HCT116 (cell line): ENCODE measurements at regions not wholly inside any gene's neighbourhood (a gene's known extent, or its start where the extent isn't known, plus 50 kb on each side); places are given as distances from the start of the nearest gene placed in this dataset.

Source experiments
- ATAC-seq: fragments of 200-7000 bp; cut with Tn5 transposase; 2 replicates; pipeline ENCODE4 v1.9.1; 2020; ENCODE audit warnings: mild to moderate bottlenecking, moderate library complexity
- BruUV-seq: library from RNA; stranded (reverse); fragments of 400-500 nt; replicated peaks from 2 replicates; lab custom pipeline; 2021; lab: Mats Ljungman, UMichigan
- CTCF ChIA-PET: fragments of 300-600 bp; sonication (Branson Sonifier 250); formaldehyde crosslinking; loops from one replicate; lab custom pipeline; 2021; ENCODE audit warnings: antibody characterized with exemption; lab: Charles Lee
- POLR2A ChIA-PET: fragments of 300-600, 350-600 bp; sonication (Branson Sonifier 250); formaldehyde crosslinking; loops from one replicate; lab custom pipeline; 2021; ENCODE audit warnings: antibody characterized with exemption; lab: Charles Lee
- RAD21 ChIA-PET, 2 experiments: fragments of 300-600 bp; sonication (Branson Sonifier 250); formaldehyde crosslinking; loops; one replicate each; lab custom pipeline; 2023; ENCODE audit warnings: low total read pairs in 2 of 2; ENCODE audit not compliant: uncharacterized antibody in 2 of 2, unreplicated experiment in 2 of 2, low non-redundant PET in 1 of 2; lab: Charles Lee
- DNase-seq: peaks from one replicate; pipeline ENCODE4 v3.0.0-alpha.2; 2010; ENCODE audit warnings: low read depth, low spot score
- H2AFZ ChIP-seq: fragments of 200-600 bp; shearing (Covaris generic), sonication (generic); 2 replicates; pipeline ENCODE4 v1.6.1; 2017; ENCODE audit warnings: low read depth, mixed run types, mixed read lengths, antibody characterized with exemption, low read length; ENCODE audit not compliant: poor library complexity, severe bottlenecking
- H3K27ac ChIP-seq: 2 replicates; pipeline ENCODE4 v1.5.1; 2012; ENCODE audit warnings: low read depth, low read length
- H3K27me3 ChIP-seq: fragments of 200-600 bp; sonication (generic); 2 replicates; pipeline ENCODE4 v1.6.1; 2016; ENCODE audit warnings: mixed run types, low read length, mixed read lengths; ENCODE audit not compliant: insufficient read depth
- H3K36me3 ChIP-seq, 2 experiments: fragments of 200-500 bp in 1 of 2; fragments of 200-600 bp in 1 of 2; sonication (Bioruptor generic) in 1 of 2; sonication (generic) in 1 of 2; 2 replicates each; pipeline versions ENCODE4 v1.5.1 to v1.6.1; 2014 to 2016; ENCODE audit warnings: low read length in 2 of 2, inconsistent platforms in 1 of 2, mixed read lengths in 1 of 2, mixed run types in 1 of 2; ENCODE audit not compliant: insufficient read depth in 2 of 2, control insufficient read depth in 1 of 2
- H3K4me1 ChIP-seq, 2 experiments: fragments of 200-600 bp in 1 of 2; sonication (generic) in 1 of 2; 2 replicates each; pipeline versions ENCODE4 v1.5.1 to v1.6.1; 2012 to 2017; ENCODE audit warnings: low read length in 2 of 2, inconsistent platforms in 1 of 2, mild to moderate bottlenecking in 1 of 2, mixed read lengths in 1 of 2, mixed run types in 1 of 2, moderate library complexity in 1 of 2; ENCODE audit not compliant: insufficient read depth in 2 of 2, control insufficient read depth in 1 of 2
- H3K4me2 ChIP-seq: fragments of 200-600 bp; sonication (generic); 2 replicates; pipeline ENCODE4 v1.6.1; 2017; ENCODE audit warnings: mixed run types, low read length, mixed read lengths
- H3K4me3 ChIP-seq, 2 experiments: fragments of 200-600 bp in 1 of 2; sonication (generic) in 1 of 2; replicated peaks in 1 of 2; 2 replicates each; pipeline ENCODE4 v1.5.1; 2011 to 2016; ENCODE audit warnings: low read length in 2 of 2, control low read depth in 1 of 2, low read depth in 1 of 2, mild to moderate bottlenecking in 1 of 2, mixed read lengths in 1 of 2, mixed run types in 1 of 2
- H3K79me2 ChIP-seq: fragments of 200-600 bp; sonication (generic); 2 replicates; pipeline ENCODE4 v1.6.1; 2017; ENCODE audit warnings: mild to moderate bottlenecking, mixed run types, low read length, moderate library complexity, mixed read lengths; ENCODE audit not compliant: insufficient read depth
- H3K9ac ChIP-seq: fragments of 200-600 bp; sonication (generic); 2 replicates; pipeline ENCODE4 v1.6.1; 2016; ENCODE audit warnings: low read length, mixed read lengths
- H3K9me2 ChIP-seq: fragments of 200-600 bp; sonication (generic), shearing (Covaris generic); 2 replicates; pipeline ENCODE4 v1.6.1; 2017; ENCODE audit warnings: mixed run types, mild to moderate bottlenecking, moderate library complexity; ENCODE audit not compliant: insufficient read depth
- H3K9me3 ChIP-seq, 2 experiments: fragments of 200-500 bp in 1 of 2; fragments of 200-600 bp in 1 of 2; sonication (Bioruptor generic) in 1 of 2; sonication (generic) in 1 of 2; 2 replicates each; pipeline ENCODE4 v1.6.1; 2014 to 2017; ENCODE audit warnings: low read length in 2 of 2, mixed read lengths in 2 of 2, inconsistent platforms in 1 of 2, low read depth in 1 of 2, mild to moderate bottlenecking in 1 of 2, mixed run types in 1 of 2, moderate library complexity in 1 of 2; ENCODE audit not compliant: control insufficient read depth in 1 of 2, insufficient read depth in 1 of 2
- H4K20me1 ChIP-seq: fragments of 200-600 bp; sonication (generic), shearing (Covaris generic); 2 replicates; pipeline ENCODE4 v1.6.1; 2017; ENCODE audit warnings: mixed run types, mild to moderate bottlenecking, moderate library complexity; ENCODE audit not compliant: insufficient read depth
- ATF3 ChIP-seq: IDR thresholded peaks from 2 replicates; pipeline ENCODE4 v1.6.1; 2012
- CBX3 ChIP-seq: IDR thresholded peaks from 2 replicates; pipeline ENCODE4 v1.6.1; 2012; ENCODE audit warnings: low read depth
- EGR1 ChIP-seq: IDR thresholded peaks from 2 replicates; pipeline ENCODE4 v1.6.1; 2012; ENCODE audit warnings: low read depth
- JUND ChIP-seq: IDR thresholded peaks from 2 replicates; pipeline ENCODE4 v1.6.1; 2012
- POLR2A ChIP-seq: IDR thresholded peaks from 2 replicates; pipeline ENCODE4 v1.7.0; 2011; ENCODE audit warnings: borderline replicate concordance; ENCODE audit not compliant: insufficient read depth, insufficient read length; ENCODE audit errors: extremely low read depth
- REST ChIP-seq: IDR thresholded peaks from 2 replicates; pipeline ENCODE4 v1.6.1; 2012; ENCODE audit warnings: low read depth
- SIN3A ChIP-seq: IDR thresholded peaks from 2 replicates; pipeline ENCODE4 v1.6.1; 2012; ENCODE audit warnings: low read depth
- SP1 ChIP-seq: IDR thresholded peaks from 2 replicates; pipeline ENCODE4 v1.6.1; 2012; ENCODE audit warnings: low read depth
- YY1 ChIP-seq: IDR thresholded peaks from 2 replicates; pipeline ENCODE4 v1.6.1; 2011; ENCODE audit warnings: low read length, low read depth, moderate library complexity, mild to moderate bottlenecking; ENCODE audit not compliant: insufficient replicate concordance; ENCODE audit errors: extremely low read depth
- ZNF274 ChIP-seq: fragments of 200-500 bp; sonication (Bioruptor generic); IDR thresholded peaks from 2 replicates; pipeline ENCODE4 v1.6.1; 2014; ENCODE audit warnings: mild to moderate bottlenecking, low read depth, low read length, inconsistent platforms
- intact Hi-C: fragments of 100-400 bp; cut with micrococcal nuclease; formaldehyde crosslinking; loops from 2 replicates; pipeline ENCODE4 v1.10.0; 2022
- TF ChIP-seq, protein P1 (sequence below), 3 experiments: fragments of 200-600 bp in 1 of 3; sonication (generic) in 1 of 3; IDR thresholded peaks in 2 of 3; conservative IDR thresholded peaks in 1 of 3; 2 replicates each; pipeline ENCODE4 v1.5.1; 2012 to 2017; ENCODE audit warnings: low read depth in 2 of 3, low read length in 2 of 3, antibody characterized with exemption in 1 of 3, borderline replicate concordance in 1 of 3, control low read depth in 1 of 3, mild to moderate bottlenecking in 1 of 3, mixed read lengths in 1 of 3, mixed run types in 1 of 3, moderate library complexity in 1 of 3; ENCODE audit not compliant: insufficient read depth in 1 of 3

DNA sequence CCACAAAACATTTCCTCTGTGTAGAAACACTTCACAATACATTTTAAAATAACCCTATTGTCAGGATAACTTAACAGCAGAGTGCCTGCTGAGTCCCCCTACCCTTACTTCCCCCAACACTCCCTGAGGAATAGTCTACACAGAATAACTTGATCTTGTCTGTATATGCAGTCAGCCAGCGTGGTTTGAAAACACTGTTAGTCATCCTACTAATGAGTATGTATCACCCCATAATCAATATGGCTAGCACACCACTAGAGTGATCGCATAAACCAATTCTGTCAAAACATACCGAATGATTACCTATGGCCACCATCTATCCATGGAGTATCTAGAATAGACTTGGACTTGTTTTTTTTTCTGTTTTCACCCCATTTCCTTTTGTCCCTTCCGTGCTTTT is 152.7 kb upstream of the NECTIN3 start:
- no peak for DNase-seq
- ChIA-PET CTCF (no interaction called here), RAD21 (no interaction called here)
- Histone ChIP-seq H3K9ac (no peak overlapping the region), H3K27me3 (no peaks in the 10 kb centered on the region), H4K20me1 (no peaks in the 10 kb centered on the region), H3K4me2 (no peak overlapping the region), H3K4me3 (no peak overlapping the region), H3K27ac (no peak overlapping the region), H3K4me1 (no peaks in the 10 kb centered on the region), H2AFZ (no peak overlapping the region)
- intact Hi-C loops = no loop called here
- TF ChIP-seq REST (no peak), POLR2A (no peak), EGR1 (no peak), ZNF274 (no peak), YY1 (no peak), SIN3A (no peak), SP1 (no peak), ATF3 (no peak), CBX3 (no peak), JUND (no peak)
- TF ChIP-seq, protein P1, sequence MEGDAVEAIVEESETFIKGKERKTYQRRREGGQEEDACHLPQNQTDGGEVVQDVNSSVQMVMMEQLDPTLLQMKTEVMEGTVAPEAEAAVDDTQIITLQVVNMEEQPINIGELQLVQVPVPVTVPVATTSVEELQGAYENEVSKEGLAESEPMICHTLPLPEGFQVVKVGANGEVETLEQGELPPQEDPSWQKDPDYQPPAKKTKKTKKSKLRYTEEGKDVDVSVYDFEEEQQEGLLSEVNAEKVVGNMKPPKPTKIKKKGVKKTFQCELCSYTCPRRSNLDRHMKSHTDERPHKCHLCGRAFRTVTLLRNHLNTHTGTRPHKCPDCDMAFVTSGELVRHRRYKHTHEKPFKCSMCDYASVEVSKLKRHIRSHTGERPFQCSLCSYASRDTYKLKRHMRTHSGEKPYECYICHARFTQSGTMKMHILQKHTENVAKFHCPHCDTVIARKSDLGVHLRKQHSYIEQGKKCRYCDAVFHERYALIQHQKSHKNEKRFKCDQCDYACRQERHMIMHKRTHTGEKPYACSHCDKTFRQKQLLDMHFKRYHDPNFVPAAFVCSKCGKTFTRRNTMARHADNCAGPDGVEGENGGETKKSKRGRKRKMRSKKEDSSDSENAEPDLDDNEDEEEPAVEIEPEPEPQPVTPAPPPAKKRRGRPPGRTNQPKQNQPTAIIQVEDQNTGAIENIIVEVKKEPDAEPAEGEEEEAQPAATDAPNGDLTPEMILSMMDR (IDR thresholded peaks at IDR 0.05 in 2 of 3, conservative IDR thresholded peaks at IDR 0.05 in 1 of 3; ENCODE audit: borderline replicate concordance in 1 of 3, insufficient read depth in 1 of 3, low read depth in 2 of 3, low read length in 2 of 3) = no peak
- TF ChIP-seq, all 23 proteins: peak for 0
- POLR2A ChIA-PET = no interaction called here
- no TSS peak for BruUV-seq
- Histone ChIP-seq H3K36me3 (no peaks in the 10 kb centered on the region), H3K9me2 (no peaks in the 10 kb centered on the region), H3K9me3 (no peaks in the 10 kb centered on the region), H3K79me2 (no peaks in the 10 kb centered on the region)
- ATAC-seq = no peak
